AG04450 (cell line): ENCODE measurements at regions not wholly inside any gene's neighbourhood (a gene's known extent, or its start where the extent isn't known, plus 50 kb on each side); places are given as distances from the start of the nearest gene placed in this dataset.

Source experiments
- CTCF ChIA-PET: fragments of 300-600, 350-600 bp; formaldehyde crosslinking; extraction: SDS; loops from one replicate; lab custom pipeline; 2022; ENCODE audit warnings: antibody characterized with exemption, inconsistent platforms; lab: Charles Lee
- POLR2A ChIA-PET: fragments of 350-600 bp; formaldehyde crosslinking; extraction: SDS; loops from one replicate; lab custom pipeline; 2021; ENCODE audit warnings: antibody characterized with exemption, inconsistent platforms; lab: Yijun Ruan, JAX
- DNase-seq: peaks from one replicate; pipeline ENCODE4 v3.0.0-alpha.2; 2011; ENCODE audit warnings: low read depth, low spot score
- H3K27ac ChIP-seq: one replicate; pipeline ENCODE4 v1.5.1; 2012; ENCODE audit warnings: low read depth, low read length, control low read depth
- H3K27me3 ChIP-seq: one replicate; pipeline ENCODE4 v1.6.0; 2012; ENCODE audit warnings: low read length; ENCODE audit not compliant: control insufficient read depth, insufficient read depth
- H3K4me3 ChIP-seq: 2 replicates; pipeline ENCODE4 v1.5.1; 2011; ENCODE audit warnings: mild to moderate bottlenecking, low read depth, low read length, control low read depth
- H3K9me3 ChIP-seq: 2 replicates; pipeline ENCODE4 v1.5.1; 2012; ENCODE audit warnings: low read length; ENCODE audit not compliant: control insufficient read depth, insufficient read depth
- CTCF ChIP-seq: IDR thresholded peaks from 2 replicates; pipeline ENCODE4 v1.5.1; 2011; ENCODE audit warnings: low read depth, low read length, control low read depth, inconsistent platforms

GRCh38 chr9:4424891-4425290 is 65.4 kb upstream of the SLC1A1 start:
- CTCF ChIA-PET: no interaction called here
- H3K9me3 ChIP-seq: no peaks in the 10 kb centered on the region
- no peak overlapping the region for H3K27ac ChIP-seq
- no peak overlapping the region for H3K4me3 ChIP-seq
- no peaks in the 10 kb centered on the region for H3K27me3 ChIP-seq
- no peak for DNase-seq
- TF ChIP-seq CTCF: no peak
- POLR2A ChIA-PET: no interaction called here

GRCh38 chr9:4424038-4424437 is 66.2 kb upstream of the SLC1A1 start:
- DNase-seq: no peak
- Histone ChIP-seq H3K9me3 (no peaks in the 10 kb centered on the region), H3K4me3 (no peak overlapping the region), H3K27me3 (no peaks in the 10 kb centered on the region), H3K27ac (no peak overlapping the region)
- POLR2A ChIA-PET: no interaction called here
- no peak for TF ChIP-seq CTCF
- CTCF ChIA-PET: no interaction called here

- DNase-seq: no peak
- H3K9me3 ChIP-seq: no peaks in the 10 kb centered on the region
- ChIA-PET CTCF (no interaction called here), POLR2A (no interaction called here)
- TF ChIP-seq CTCF: no peak
- no peak overlapping the region for H3K4me3 ChIP-seq
- no peak overlapping the region for H3K27ac ChIP-seq
- H3K27me3 ChIP-seq: no peaks in the 10 kb centered on the region
These were observed 67.1 kb upstream of the SLC1A1 start for GRCh38 chr9:4423207-4423610.

- H3K27ac ChIP-seq: no peak overlapping the region
- H3K4me3 ChIP-seq: no peak overlapping the region
- ChIA-PET POLR2A (no interaction called here), CTCF (no interaction called here)
- TF ChIP-seq CTCF: no peak
- H3K27me3 ChIP-seq: no peaks in the 10 kb centered on the region
- DNase-seq: no peak
- H3K9me3 ChIP-seq: no peaks in the 10 kb centered on the region
These were observed 67.8 kb upstream of the SLC1A1 start for GRCh38 chr9:4422495-4422894.

- Histone ChIP-seq H3K9me3 (no peaks in the 10 kb centered on the region), H3K27ac (no peak overlapping the region), H3K27me3 (no peaks in the 10 kb centered on the region), H3K4me3 (no peak overlapping the region)
- no peak for DNase-seq
- POLR2A ChIA-PET: no interaction called here
- TF ChIP-seq CTCF: no peak
- CTCF ChIA-PET: no interaction called here
These were observed 68.4 kb upstream of the SLC1A1 start for GRCh38 chr9:4421847-4422246.
